WTC11 (cell line): ENCODE measurements at regions not wholly inside any gene's neighbourhood (a gene's known extent, or its start where the extent isn't known, plus 50 kb on each side); places are given as distances from the start of the nearest gene placed in this dataset.
A peak's percentile ranks its signal among the peaks of the same experiment; 100 is the strongest.

Experiments
- ATAC-seq: fragments of 200-7000 bp; cut with Tn5 transposase; 2 replicates; pipeline ENCODE4 v1.10.0; 2021; ENCODE audit warnings: mild to moderate bottlenecking, moderate library complexity
- CTCF ChIA-PET: fragments of 300-600 bp; sonication (Branson Sonifier 250); formaldehyde crosslinking; loops from one replicate; lab custom pipeline; 2021; ENCODE audit warnings: antibody characterized with exemption; lab: Charles Lee
- POLR2A ChIA-PET: fragments of 350-600 bp; sonication (Branson Sonifier 250); formaldehyde crosslinking; loops from one replicate; lab custom pipeline; 2021; ENCODE audit warnings: antibody characterized with exemption; lab: Charles Lee
- DNase-seq: peaks from one replicate; pipeline ENCODE4 v3.0.0; 2021; ENCODE audit warnings: low spot score
- H3K27ac Mint-ChIP-seq: 2 replicates; pipeline ENCODE4 v1.8.0; 2021; ENCODE audit warnings: mixed read lengths
- H3K27me3 Mint-ChIP-seq: 2 replicates; pipeline ENCODE4 v1.8.0; 2021; ENCODE audit warnings: low read depth, mild to moderate bottlenecking, moderate library complexity, mixed read lengths
- H3K36me3 Mint-ChIP-seq: 2 replicates; pipeline ENCODE4 v1.8.0; 2021; ENCODE audit warnings: mixed read lengths
- H3K4me1 Mint-ChIP-seq: 2 replicates; pipeline ENCODE4 v1.8.0; 2022; ENCODE audit warnings: mixed read lengths
- H3K4me3 Mint-ChIP-seq: 2 replicates; pipeline ENCODE4 v1.8.0; 2021; ENCODE audit warnings: mild to moderate bottlenecking, moderate library complexity, mixed read lengths
- H3K9me3 Mint-ChIP-seq: 2 replicates; pipeline ENCODE4 v1.8.0; 2021; ENCODE audit warnings: mixed read lengths
- CBFB ChIP-seq: sonication (generic); formaldehyde crosslinking; IDR thresholded peaks from 2 replicates; pipeline ENCODE4 v1.8.1; 2022; ENCODE audit warnings: mild to moderate bottlenecking, low read depth, missing genetic modification reagents
- CDX4 ChIP-seq: fragments of 250-450 bp; sonication (Bioruptor Pico); IDR thresholded peaks from 2 replicates; pipeline ENCODE4 v1.9.0; 2021; ENCODE audit warnings: moderate library complexity, mild to moderate bottlenecking, inconsistent platforms, borderline replicate concordance
- E2F5 ChIP-seq: sonication (generic); formaldehyde crosslinking; IDR thresholded peaks from 2 replicates; pipeline ENCODE4 v1.8.1; 2022; ENCODE audit warnings: mild to moderate bottlenecking, moderate library complexity, missing genetic modification reagents
- GTF2I ChIP-seq: fragments of 250-450 bp; sonication (Bioruptor Pico); conservative IDR thresholded peaks from 2 replicates; pipeline ENCODE4 v1.4.0; 2021; ENCODE audit warnings: mild to moderate bottlenecking
- NR3C1 ChIP-seq: sonication (generic); formaldehyde crosslinking; conservative IDR thresholded peaks from 2 replicates; pipeline ENCODE4 v1.8.1; 2023; ENCODE audit warnings: low read depth, mild to moderate bottlenecking, missing genetic modification reagents
- RORB ChIP-seq: fragments of 250-450 bp; sonication (Bioruptor Pico); IDR thresholded peaks from 2 replicates; pipeline ENCODE4 v1.9.0; 2021; ENCODE audit warnings: mild to moderate bottlenecking
- USF1 ChIP-seq: sonication (generic); formaldehyde crosslinking; IDR thresholded peaks from 2 replicates; pipeline ENCODE4 v1.8.0; 2022; ENCODE audit warnings: mild to moderate bottlenecking, missing genetic modification reagents
- ZNF138 ChIP-seq: sonication (generic); formaldehyde crosslinking; conservative IDR thresholded peaks from 2 replicates; pipeline ENCODE4 v1.8.1; 2022; ENCODE audit warnings: mild to moderate bottlenecking, moderate library complexity, missing genetic modification reagents
- ZNF425 ChIP-seq: fragments of 250-450 bp; sonication (Bioruptor Pico); conservative IDR thresholded peaks from 2 replicates; pipeline ENCODE4 v1.9.0; 2021; ENCODE audit warnings: mild to moderate bottlenecking
- ZNF512 ChIP-seq: sonication (generic); formaldehyde crosslinking; IDR thresholded peaks from 2 replicates; pipeline ENCODE4 v1.8.1; 2022; ENCODE audit warnings: missing genetic modification reagents, borderline replicate concordance

GRCh38 chr6:2426561-2427340, 181.3 kb upstream of the GMDS start:
- Mint-ChIP-seq H3K9me3 (peaks cover 13% of the 10 kb centered on the region), H3K36me3 (peaks cover 4% of the 10 kb centered on the region; the same call in 1 of the 2 replicates), H3K27ac (no peak overlapping the region), H3K4me1 (peaks cover 2% of the 10 kb centered on the region; the same call in 1 of the 2 replicates), H3K27me3 (no peaks in the 10 kb centered on the region; the same call in 1 of the 2 replicates), H3K4me3 (no peak overlapping the region)
- CTCF ChIA-PET: interaction anchor here (0.9 kb wide), 1 partner anchor 268 kb away, joined by 3 read pairs; no protein-coding TSS in a partner anchor
- no peak for DNase-seq
- POLR2A ChIA-PET: no interaction called here
- ATAC-seq: no peak
- TF ChIP-seq ZNF138 (CRISPR knock-in tag): no peak
- no peak for TF ChIP-seq RORB (CRISPR knock-in tag)
- no peak for TF ChIP-seq ZNF512 (CRISPR knock-in tag)
- TF ChIP-seq CDX4 (CRISPR knock-in tag): no peak
- no peak for TF ChIP-seq GTF2I (CRISPR knock-in tag)
- no peak for TF ChIP-seq CBFB (CRISPR knock-in tag)
- no peak for TF ChIP-seq NR3C1
- no peak for TF ChIP-seq ZNF425 (CRISPR knock-in tag)
- no peak for TF ChIP-seq E2F5 (CRISPR knock-in tag)
- no peak for TF ChIP-seq USF1 (CRISPR knock-in tag)

GRCh38 chr6:2416128-2416712, 170.8 kb upstream of the GMDS start:
- no peaks in the 10 kb centered on the region for H3K27me3 Mint-ChIP-seq
- TF ChIP-seq USF1 (CRISPR knock-in tag) (no peak), ZNF512 (CRISPR knock-in tag) (0 out of 2 replicates have a peak, but pooled peaks have one; percentile 36)
- CTCF ChIA-PET: interaction anchor here (0.7 kb wide), 1 partner anchor 355 kb away, joined by 3 read pairs; no protein-coding TSS in a partner anchor
- H3K36me3 Mint-ChIP-seq: no peaks in the 10 kb centered on the region
- no peaks in the 10 kb centered on the region for H3K4me1 Mint-ChIP-seq
- POLR2A ChIA-PET: interaction anchor here (0.6 kb wide), 1 partner anchor 160 kb away, joined by 5 read pairs; no protein-coding TSS in a partner anchor
- peaks cover 5% of the 10 kb centered on the region; the same call in 1 of the 2 replicates for H3K9me3 Mint-ChIP-seq
- DNase-seq: no peak
- H3K27ac Mint-ChIP-seq: no peak overlapping the region
- ATAC-seq: no peak
- H3K4me3 Mint-ChIP-seq: no peak overlapping the region
